ENCODE measurements at regions not wholly inside any gene's neighbourhood (a gene's known extent, or its start where the extent isn't known, plus 50 kb on each side); places are given as distances from the start of the nearest gene placed in this dataset.

GRCh38 chr7:155998766-155999630 lies 186.7 kb upstream of the SHH start:
- intact Hi-C loops (cut with micrococcal nuclease): no loop called here
- no TSS peak for BruUV-seq (replicated peaks)
- TF ChIP-seq, protein P1, sequence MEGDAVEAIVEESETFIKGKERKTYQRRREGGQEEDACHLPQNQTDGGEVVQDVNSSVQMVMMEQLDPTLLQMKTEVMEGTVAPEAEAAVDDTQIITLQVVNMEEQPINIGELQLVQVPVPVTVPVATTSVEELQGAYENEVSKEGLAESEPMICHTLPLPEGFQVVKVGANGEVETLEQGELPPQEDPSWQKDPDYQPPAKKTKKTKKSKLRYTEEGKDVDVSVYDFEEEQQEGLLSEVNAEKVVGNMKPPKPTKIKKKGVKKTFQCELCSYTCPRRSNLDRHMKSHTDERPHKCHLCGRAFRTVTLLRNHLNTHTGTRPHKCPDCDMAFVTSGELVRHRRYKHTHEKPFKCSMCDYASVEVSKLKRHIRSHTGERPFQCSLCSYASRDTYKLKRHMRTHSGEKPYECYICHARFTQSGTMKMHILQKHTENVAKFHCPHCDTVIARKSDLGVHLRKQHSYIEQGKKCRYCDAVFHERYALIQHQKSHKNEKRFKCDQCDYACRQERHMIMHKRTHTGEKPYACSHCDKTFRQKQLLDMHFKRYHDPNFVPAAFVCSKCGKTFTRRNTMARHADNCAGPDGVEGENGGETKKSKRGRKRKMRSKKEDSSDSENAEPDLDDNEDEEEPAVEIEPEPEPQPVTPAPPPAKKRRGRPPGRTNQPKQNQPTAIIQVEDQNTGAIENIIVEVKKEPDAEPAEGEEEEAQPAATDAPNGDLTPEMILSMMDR (IDR thresholded peaks at IDR 0.05; ENCODE audit: unreplicated experiment): no peak
- Mint-ChIP-seq H3K4me1 (ENCODE audit: insufficient read depth, unreplicated experiment) (no peaks in the 10 kb centered on the region), H3K27me3 (ENCODE audit: insufficient read depth, unreplicated experiment) (peaks cover 39% of the 10 kb centered on the region), H3K4me3 (ENCODE audit: unreplicated experiment) (no peak overlapping the region), H3K27ac (ENCODE audit: low read depth, unreplicated experiment) (no peak overlapping the region), H3K36me3 (ENCODE audit: insufficient read depth, unreplicated experiment) (no peaks in the 10 kb centered on the region), H3K9me3 (ENCODE audit: unreplicated experiment) (no peaks in the 10 kb centered on the region)
- ChIA-PET POLR2A (interaction anchor here (1.1 kb wide), 1 partner anchor 9 kb away, joined by 3 read pairs; no protein-coding TSS in a partner anchor), CTCF (no interaction called here)
- no peak for DNase-seq (ENCODE audit: unreplicated experiment)

GRCh38 chr7:155998328-155998691 lies 186.0 kb upstream of the SHH start:
- Mint-ChIP-seq H3K36me3 (ENCODE audit: insufficient read depth, unreplicated experiment) (no peaks in the 10 kb centered on the region), H3K4me3 (ENCODE audit: unreplicated experiment) (no peak overlapping the region), H3K9me3 (ENCODE audit: unreplicated experiment) (no peaks in the 10 kb centered on the region), H3K27me3 (ENCODE audit: insufficient read depth, unreplicated experiment) (peaks cover 46% of the 10 kb centered on the region), H3K4me1 (ENCODE audit: insufficient read depth, unreplicated experiment) (no peaks in the 10 kb centered on the region), H3K27ac (ENCODE audit: low read depth, unreplicated experiment) (no peak overlapping the region)
- TF ChIP-seq, protein P1 (IDR thresholded peaks at IDR 0.05; ENCODE audit: unreplicated experiment): no peak
- POLR2A ChIA-PET: interaction anchor here (1.1 kb wide), 1 partner anchor 9 kb away, joined by 3 read pairs; no protein-coding TSS in a partner anchor
- BruUV-seq (replicated peaks): no TSS peak
- CTCF ChIA-PET: no interaction called here
- no peak for DNase-seq (ENCODE audit: unreplicated experiment)
- intact Hi-C loops (cut with micrococcal nuclease): no loop called here

DNA sequence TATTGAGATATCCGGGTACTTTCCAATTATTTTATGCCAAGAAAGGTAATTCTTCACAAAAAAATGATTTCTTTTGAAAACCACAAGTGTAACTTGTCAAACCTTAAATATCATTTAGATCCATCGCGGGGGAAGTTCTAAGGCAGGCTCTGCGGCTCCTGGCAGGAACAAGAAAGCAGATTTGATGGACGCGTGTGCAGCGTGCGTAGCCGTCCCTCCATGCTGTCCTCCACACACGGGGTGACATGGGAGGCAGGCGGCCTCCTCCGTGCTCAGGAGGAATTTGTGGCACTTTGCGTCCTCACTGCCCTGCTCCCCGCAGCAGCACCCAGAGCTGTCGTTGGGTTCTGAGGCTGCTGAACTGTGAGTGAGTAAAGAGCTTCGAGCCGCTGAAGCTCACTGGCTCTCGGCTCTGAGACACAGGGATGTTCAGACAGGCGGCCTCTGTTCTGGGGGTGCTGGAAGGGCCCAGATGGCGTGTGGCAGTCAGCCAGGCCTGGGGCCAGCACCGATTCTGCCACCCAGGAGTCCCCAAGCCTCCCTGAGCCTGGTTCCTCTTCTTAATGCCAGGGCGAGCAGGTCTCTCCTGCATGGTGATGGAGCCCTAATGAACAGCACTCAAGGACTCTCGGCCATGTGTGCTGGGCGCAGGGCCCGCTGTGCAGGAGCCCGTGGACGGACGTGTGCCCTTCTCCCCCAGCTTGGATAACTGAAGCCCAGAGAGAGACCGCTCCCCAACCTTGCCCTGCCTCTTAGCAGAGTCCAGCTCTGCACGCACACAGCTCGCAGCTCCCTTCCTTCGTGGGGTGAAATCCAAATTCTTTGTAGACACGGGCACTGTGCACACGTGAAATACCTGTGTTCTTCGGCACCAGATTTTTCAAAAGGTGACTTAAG lies 185.4 kb upstream of the SHH start:
- CTCF ChIA-PET: interaction anchor here (0.5 kb wide), 1 partner anchor 34 kb away, joined by 4 read pairs; no protein-coding TSS in a partner anchor
- Mint-ChIP-seq H3K9me3 (ENCODE audit: unreplicated experiment) (no peaks in the 10 kb centered on the region), H3K27me3 (ENCODE audit: insufficient read depth, unreplicated experiment) (peaks cover 52% of the 10 kb centered on the region), H3K27ac (ENCODE audit: low read depth, unreplicated experiment) (no peak overlapping the region), H3K36me3 (ENCODE audit: insufficient read depth, unreplicated experiment) (no peaks in the 10 kb centered on the region), H3K4me3 (ENCODE audit: unreplicated experiment) (no peak overlapping the region), H3K4me1 (ENCODE audit: insufficient read depth, unreplicated experiment) (no peaks in the 10 kb centered on the region)
- intact Hi-C loops (cut with micrococcal nuclease): no loop called here
- TF ChIP-seq, protein P1 (IDR thresholded peaks at IDR 0.05; ENCODE audit: unreplicated experiment): no peak
- POLR2A ChIA-PET: interaction anchor here (1.1 kb wide), 1 partner anchor 10 kb away, joined by 3 read pairs; no protein-coding TSS in a partner anchor
- no peak for DNase-seq (ENCODE audit: unreplicated experiment)
- BruUV-seq (replicated peaks): no TSS peak

Measured in MCF 10A (cell line).